Neutrophil (primary cell): ENCODE measurements at regions not wholly inside any gene's neighbourhood (a gene's known extent, or its start where the extent isn't known, plus 50 kb on each side); places are given as distances from the start of the nearest gene placed in this dataset.
"Not testable (repeated sequence)": the region's sequence is repeated elsewhere in the genome, so short reads cannot be mapped to it uniquely, and the experiment has no call there.

Experiments
- H3K27ac ChIP-seq: fragments of 200-600 bp; sonication (generic); 2 replicates; pipeline ENCODE4 v1.5.1; 2016; ENCODE audit warnings: mild to moderate bottlenecking, moderate library complexity
- H3K27me3 ChIP-seq: fragments of 200-600 bp; sonication (generic); 2 replicates; pipeline ENCODE4 v1.6.0; 2016; ENCODE audit warnings: mild to moderate bottlenecking
- H3K36me3 ChIP-seq: fragments of 200-600 bp; sonication (generic); 2 replicates; pipeline ENCODE4 v1.5.1; 2017
- H3K4me1 ChIP-seq, 2 experiments: fragments of 200-600 bp in 1 of 2; sonication (generic) in 1 of 2; 1 replicate in 1 of 2; 2 replicates in 1 of 2; pipeline versions ENCODE4 v1.5.1 to v1.6.1; 2013 to 2016; ENCODE audit warnings: low read depth in 1 of 2, low read length in 1 of 2, mild to moderate bottlenecking in 1 of 2, moderate library complexity in 1 of 2; ENCODE audit not compliant: control insufficient read depth in 1 of 2, insufficient read depth in 1 of 2
- H3K4me3 ChIP-seq, 2 experiments: fragments of 200-600 bp in 1 of 2; sonication (generic) in 1 of 2; 1 replicate in 1 of 2; 2 replicates in 1 of 2; pipeline ENCODE4 v1.5.1; 2013 to 2016; ENCODE audit warnings: low read depth in 1 of 2, low read length in 1 of 2, mild to moderate bottlenecking in 1 of 2, moderate library complexity in 1 of 2
- H3K9me3 ChIP-seq: fragments of 200-600 bp; sonication (generic); 2 replicates; pipeline ENCODE4 v1.5.1; 2016
- TF ChIP-seq, protein P1 (sequence below): fragments of 200-600 bp; sonication (generic); IDR thresholded peaks from 2 replicates; pipeline ENCODE4 v1.5.1; 2016; ENCODE audit warnings: antibody characterized with exemption

DNA sequence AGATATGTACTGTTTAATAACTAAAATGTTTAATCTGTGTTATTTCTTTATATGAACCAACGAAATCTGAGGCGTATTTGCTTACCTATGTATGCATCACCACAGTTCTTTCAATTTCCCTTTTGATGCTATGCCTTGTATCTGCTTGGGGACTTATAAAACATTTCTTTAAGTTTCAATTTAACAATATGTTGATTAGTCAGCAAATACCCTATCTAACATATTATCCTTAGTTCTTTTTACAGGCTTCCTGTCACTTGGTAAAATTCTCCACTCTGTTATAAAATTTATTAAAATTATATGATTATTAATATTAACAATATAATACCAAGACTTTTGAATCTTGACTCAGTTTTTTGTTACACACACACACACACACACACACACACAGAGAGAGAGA lies 174.3 kb downstream of the CPS1 start:
- H3K4me3 ChIP-seq: no peak overlapping the region
- H3K27me3 ChIP-seq: no peaks in the 10 kb centered on the region
- H3K4me1 ChIP-seq: no peaks in the 10 kb centered on the region
- TF ChIP-seq, protein P1, sequence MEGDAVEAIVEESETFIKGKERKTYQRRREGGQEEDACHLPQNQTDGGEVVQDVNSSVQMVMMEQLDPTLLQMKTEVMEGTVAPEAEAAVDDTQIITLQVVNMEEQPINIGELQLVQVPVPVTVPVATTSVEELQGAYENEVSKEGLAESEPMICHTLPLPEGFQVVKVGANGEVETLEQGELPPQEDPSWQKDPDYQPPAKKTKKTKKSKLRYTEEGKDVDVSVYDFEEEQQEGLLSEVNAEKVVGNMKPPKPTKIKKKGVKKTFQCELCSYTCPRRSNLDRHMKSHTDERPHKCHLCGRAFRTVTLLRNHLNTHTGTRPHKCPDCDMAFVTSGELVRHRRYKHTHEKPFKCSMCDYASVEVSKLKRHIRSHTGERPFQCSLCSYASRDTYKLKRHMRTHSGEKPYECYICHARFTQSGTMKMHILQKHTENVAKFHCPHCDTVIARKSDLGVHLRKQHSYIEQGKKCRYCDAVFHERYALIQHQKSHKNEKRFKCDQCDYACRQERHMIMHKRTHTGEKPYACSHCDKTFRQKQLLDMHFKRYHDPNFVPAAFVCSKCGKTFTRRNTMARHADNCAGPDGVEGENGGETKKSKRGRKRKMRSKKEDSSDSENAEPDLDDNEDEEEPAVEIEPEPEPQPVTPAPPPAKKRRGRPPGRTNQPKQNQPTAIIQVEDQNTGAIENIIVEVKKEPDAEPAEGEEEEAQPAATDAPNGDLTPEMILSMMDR: no peak
- H3K36me3 ChIP-seq: no peaks in the 10 kb centered on the region
- H3K27ac ChIP-seq: no peak overlapping the region
- no peaks in the 10 kb centered on the region for H3K9me3 ChIP-seq

DNA sequence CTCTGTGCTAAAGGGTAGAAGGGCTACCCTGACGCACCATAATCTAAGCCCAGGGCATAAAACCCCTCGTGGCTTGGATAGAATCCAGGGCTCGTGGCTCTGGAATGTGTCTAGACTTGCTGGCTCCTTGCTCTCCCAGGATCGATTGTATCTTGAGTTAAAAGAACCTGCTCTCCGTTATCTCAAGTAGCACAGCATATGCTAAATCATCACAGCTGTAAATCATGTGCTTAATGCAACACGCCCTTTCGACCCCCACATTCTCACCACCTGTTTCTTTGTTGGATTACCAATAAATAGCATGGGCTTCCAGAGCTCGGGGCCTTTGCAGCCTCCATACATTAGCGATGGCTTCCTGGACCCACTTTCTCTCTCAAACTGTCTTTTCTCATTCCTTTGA lies 190.4 kb downstream of the CPS1 start:
- not testable (repeated sequence) for H3K36me3 ChIP-seq, H3K4me3 ChIP-seq, H3K27me3 ChIP-seq, H3K4me1 ChIP-seq, H3K27ac ChIP-seq, H3K9me3 ChIP-seq

DNA sequence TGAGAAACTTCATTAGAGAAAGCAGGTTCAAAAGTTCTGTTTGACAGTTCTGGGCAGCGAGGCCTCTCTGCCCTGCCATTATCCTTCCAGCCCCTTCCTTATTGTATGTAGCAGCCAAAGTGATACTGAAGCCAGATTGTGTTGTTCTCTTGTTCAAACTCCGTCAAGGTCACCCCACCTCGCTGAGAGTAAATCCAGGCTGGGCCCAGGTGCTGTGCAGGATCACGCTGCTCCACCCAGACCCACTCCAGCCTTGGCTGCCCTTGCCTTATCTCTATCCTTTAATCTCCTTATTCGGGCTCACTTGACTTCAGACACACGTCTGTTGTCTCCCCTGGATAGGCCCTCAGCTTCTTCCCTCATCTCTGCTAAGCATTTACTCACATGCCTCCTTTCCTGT lies 196.1 kb downstream of the CPS1 start:
- Histone ChIP-seq H3K4me3 (no peak overlapping the region), H3K4me1 (no peaks in the 10 kb centered on the region), H3K9me3 (no peaks in the 10 kb centered on the region), H3K27me3 (no peaks in the 10 kb centered on the region), H3K27ac (no peak overlapping the region), H3K36me3 (no peaks in the 10 kb centered on the region)
- TF ChIP-seq, protein P1: no peak

DNA sequence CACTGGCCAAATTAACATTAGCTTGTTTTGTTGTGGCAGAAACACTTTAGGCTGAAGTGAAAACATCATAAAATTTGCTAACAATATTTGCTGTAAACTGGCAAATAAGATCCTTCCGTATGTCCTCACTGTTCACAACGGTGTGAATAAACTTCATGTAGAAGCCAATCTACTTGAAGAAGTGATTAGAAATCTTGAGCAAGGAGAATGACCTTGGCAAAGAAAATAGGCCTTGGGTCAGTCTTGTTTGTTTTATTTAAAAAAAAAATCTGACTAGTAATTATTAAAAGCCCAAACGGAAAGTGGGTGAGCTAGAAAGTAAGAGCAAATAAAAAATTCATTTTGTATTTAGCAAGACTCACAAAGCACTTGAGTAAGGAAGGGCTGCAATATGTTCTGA lies 197.0 kb downstream of the CPS1 start:
- Histone ChIP-seq H3K4me3 (no peak overlapping the region), H3K36me3 (no peaks in the 10 kb centered on the region), H3K27ac (no peak overlapping the region), H3K4me1 (no peaks in the 10 kb centered on the region), H3K9me3 (no peaks in the 10 kb centered on the region), H3K27me3 (no peaks in the 10 kb centered on the region)
- TF ChIP-seq, protein P1: no peak

DNA sequence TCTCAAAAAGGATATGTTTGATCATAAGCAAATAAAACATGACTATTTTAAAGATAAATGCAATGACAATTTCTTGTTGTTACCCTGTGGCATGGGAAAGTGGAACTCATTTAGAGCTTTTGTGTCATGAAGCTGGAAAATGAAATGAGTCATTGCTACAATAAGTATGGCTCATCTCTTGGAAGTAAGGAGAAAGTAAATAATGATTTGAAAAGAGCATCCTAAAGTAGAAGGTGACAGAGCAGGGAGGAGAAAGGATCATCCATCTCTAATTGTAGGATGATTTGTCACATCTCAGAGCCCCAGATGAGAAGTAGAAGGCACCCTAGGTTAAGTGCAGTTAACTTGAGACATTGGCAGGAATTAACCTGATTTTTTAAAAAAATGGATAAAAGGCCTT lies 200.5 kb downstream of the CPS1 start:
- Histone ChIP-seq H3K4me3 (no peak overlapping the region), H3K27ac (no peak overlapping the region), H3K36me3 (no peaks in the 10 kb centered on the region), H3K9me3 (no peaks in the 10 kb centered on the region), H3K4me1 (no peaks in the 10 kb centered on the region), H3K27me3 (no peaks in the 10 kb centered on the region)
- TF ChIP-seq, protein P1: no peak

DNA sequence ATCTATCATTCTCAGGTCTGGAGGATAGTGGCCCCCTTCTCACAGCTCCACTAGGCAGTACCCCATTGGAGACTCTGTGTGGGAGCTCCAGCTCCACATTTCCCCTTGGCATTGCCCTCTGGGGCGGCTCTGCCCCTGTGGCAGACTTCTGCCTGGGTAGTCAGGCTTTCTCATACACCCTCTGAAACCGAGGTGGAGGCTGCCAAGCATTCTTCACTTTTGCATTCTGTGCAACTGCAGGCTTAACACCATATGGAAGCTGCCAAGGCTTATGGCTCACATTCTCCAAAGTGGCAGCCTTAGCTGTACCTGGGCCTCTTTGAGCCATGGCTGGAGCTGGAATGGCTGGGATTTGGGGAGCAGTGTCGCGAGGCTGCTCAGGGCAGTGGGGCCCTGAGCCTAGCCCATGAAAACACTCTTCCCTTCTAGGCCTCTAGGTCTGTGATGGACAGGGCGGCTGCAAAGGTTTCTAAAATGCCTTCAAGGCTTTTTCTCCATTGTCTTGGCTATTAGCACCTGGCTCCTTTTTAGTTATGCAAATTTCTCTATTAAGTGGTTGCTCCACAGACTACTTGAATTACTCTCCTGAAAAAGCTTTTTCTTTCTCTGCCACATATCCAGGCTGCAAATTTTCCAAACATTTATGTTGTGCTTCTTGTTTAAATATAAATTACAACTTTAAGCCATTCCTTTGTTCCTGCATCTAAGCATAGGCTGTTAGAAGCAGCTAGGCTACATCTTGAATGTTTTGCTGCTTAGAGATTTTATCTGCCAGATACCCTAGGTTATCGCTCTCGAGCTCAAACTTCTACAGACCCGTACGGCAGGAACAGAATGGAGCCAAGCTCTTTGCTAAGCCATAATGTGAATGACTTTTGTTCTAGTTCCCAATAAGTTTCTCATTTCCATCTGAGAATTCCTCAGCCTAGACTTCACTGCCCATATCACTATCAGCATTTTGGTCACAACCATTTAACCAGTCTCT lies 206.5 kb downstream of the CPS1 start:
- Histone ChIP-seq H3K27me3 (no peaks in the 10 kb centered on the region), H3K9me3 (no peaks in the 10 kb centered on the region), H3K36me3 (no peaks in the 10 kb centered on the region), H3K4me1 (no peaks in the 10 kb centered on the region), H3K4me3 (no peak overlapping the region), H3K27ac (no peak overlapping the region)
- TF ChIP-seq, protein P1: no peak
